GM03348 (cell line): ENCODE measurements at regions not wholly inside any gene's neighbourhood (a gene's known extent, or its start where the extent isn't known, plus 50 kb on each side); places are given as distances from the start of the nearest gene placed in this dataset.
A peak's percentile ranks its signal among the peaks of the same experiment; 100 is the strongest.

Experiments used
- DNase-seq: peaks from one replicate; pipeline ENCODE4 v3.0.0; 2012; ENCODE audit warnings: low spot score

DNA sequence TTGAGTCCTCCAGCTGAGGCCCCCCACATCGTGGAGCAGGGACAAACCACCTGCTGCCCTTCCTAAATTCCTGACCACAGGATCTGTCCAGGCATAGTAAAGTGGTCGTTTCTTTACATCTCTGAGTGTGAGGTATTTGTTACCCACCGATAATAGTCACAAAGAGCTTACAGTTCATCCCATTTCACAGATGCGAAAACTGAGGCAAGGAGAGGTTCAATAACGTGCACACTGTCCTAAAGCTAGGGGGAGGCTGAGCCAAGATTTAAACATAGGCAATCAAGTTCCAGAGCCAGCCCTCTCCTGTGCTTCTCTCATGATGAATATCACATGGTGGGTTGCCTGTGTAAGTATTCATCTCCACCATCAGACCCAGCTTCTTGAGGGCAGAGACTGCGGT lies 135.4 kb downstream of the CCT6B start:
- no peak for DNase-seq

- DNase-seq, result no peak
Measured at GRCh38 chr17:34825102-34825501, 136.2 kb downstream of the CCT6B start.

- no peak for DNase-seq
Measured at GRCh38 chr17:34823023-34823422, 138.2 kb downstream of the CCT6B start.

- no peak for DNase-seq
Measured at GRCh38 chr17:34822007-34822739, 139.1 kb downstream of the CCT6B start.

DNA sequence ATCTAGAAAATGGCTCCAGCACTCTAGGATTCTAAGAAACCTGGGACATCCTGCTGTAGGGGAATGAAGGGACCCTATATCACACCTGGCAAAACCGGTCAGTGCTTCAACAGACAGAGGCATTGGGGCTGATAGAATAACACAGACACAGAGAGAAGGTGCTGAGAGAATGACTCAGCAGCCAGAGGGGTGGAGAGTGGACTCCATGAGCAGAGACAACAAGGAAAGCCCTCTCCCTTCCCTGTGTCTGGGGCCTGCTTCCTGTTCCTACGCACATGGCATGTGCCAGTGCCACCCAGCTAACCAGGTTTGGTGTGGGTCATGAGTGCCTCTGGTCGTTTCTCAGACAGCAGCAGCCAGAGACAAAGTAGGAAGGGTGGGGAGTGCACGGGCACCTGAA lies 140.3 kb downstream of the CCT6B start:
- DNase-seq, result no peak

GRCh38 chr17:34820248-34820801 lies 140.9 kb downstream of the CCT6B start:
- DNase-seq, result no peak

DNA sequence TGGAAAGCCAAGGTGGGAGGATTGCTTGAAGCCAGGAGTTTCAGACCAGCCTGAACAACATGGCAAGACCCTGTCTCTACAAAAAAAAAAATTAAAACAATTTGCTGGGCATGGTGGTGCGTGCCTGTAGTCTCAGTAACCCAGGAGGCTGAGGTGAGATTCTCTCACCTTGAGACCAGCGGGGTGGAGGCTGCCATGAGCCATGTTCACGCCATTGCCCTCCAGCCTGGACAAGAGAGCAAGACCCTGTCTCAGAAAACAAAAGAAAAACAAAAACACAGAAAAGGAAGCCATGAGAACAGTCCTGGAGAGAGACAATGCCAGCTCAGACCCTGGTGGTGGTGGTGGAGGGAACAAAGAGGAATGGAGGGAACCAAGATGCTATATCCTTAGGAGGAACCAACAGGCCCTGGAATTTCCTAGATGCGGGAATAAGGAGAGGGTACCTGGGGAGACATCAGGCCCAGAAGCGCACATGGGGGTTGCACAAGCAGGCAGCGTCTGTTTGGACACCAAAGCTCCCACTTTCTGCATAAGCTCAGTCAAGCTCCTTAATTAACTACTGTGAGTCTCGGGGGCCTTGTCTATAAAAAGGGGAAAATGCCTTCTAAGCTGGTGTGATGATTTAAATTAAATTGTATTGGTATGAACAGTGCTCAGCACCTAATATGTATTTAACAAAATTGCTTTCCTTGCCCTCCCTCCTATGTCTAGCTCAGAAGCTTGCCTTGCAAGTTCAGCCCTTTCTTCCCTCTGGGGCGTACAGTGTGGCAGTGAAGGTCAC lies 143.8 kb downstream of the CCT6B start:
- no peak for DNase-seq

GRCh38 chr17:34816848-34817247 lies 144.4 kb downstream of the CCT6B start:
- DNase-seq, result no peak

DNA sequence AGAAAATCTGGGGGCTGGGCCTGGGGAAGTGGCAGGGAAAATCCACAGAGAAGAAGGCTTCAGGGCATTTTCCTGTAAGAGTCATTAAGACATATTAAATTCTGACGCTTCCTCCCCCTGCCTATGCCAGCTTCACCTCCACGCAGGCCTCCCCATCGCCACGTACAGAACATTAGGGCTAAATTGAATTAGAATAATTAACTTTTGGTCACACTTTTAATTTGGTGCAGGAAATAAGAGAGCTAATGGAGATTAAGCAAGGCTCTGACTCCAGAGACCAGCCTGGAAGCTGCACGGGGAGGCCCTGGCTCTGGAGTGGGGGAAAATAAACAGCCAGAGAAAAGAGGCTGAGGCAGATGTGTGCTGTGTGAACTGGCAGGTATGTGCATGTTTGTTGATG lies 148.0 kb downstream of the CCT6B start:
- DNase-seq, result no peak

- no peak for DNase-seq
Measured at GRCh38 chr17:34811561-34811960, 149.7 kb downstream of the CCT6B start.

- DNase-seq, result no peak
Measured at GRCh38 chr17:34800661-34801060, 160.6 kb downstream of the CCT6B start.

DNA sequence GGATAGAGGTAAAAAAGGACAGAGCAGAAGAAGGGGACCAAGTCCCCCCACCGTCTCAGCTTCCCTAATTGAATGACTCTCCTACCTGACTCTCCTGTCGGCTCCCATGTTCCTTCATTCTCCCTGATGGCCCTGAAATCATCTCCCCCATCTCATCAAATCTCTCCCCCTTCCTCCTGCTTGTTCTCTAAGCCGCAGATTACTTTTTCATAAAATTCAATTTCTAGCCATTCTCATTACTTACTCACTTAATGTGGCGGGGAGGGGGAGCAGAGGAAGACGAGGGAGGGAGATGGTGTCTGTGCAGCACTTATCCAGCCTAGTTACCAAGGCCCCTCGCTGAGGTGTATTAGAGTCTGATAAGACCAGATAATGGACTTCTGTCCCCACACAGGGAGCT lies 161.5 kb downstream of the CCT6B start:
- no peak for DNase-seq

DNA sequence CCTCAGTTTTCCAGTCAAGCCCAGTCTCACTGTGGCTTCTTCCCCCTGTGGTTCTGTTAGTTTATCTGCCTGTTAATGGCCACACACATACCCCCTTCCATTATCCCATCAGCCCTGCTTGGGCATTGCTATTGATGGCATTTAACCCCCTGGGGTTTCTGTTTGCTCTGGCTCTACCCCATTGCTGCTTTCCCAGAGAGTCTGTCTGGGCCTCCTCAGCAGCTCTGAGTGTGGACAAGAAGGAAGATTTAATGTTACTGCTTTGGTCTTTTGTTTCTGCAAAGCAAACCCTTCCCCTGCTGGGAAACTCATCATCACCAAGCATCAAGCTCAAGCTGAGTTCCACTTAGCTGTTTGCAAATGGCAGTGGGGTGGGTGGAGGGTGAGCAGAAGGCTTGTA lies 162.7 kb downstream of the CCT6B start:
- no peak for DNase-seq

- peak; percentile 70 for DNase-seq
Measured at GRCh38 chr17:34797720-34798119, 163.5 kb downstream of the CCT6B start.

DNA sequence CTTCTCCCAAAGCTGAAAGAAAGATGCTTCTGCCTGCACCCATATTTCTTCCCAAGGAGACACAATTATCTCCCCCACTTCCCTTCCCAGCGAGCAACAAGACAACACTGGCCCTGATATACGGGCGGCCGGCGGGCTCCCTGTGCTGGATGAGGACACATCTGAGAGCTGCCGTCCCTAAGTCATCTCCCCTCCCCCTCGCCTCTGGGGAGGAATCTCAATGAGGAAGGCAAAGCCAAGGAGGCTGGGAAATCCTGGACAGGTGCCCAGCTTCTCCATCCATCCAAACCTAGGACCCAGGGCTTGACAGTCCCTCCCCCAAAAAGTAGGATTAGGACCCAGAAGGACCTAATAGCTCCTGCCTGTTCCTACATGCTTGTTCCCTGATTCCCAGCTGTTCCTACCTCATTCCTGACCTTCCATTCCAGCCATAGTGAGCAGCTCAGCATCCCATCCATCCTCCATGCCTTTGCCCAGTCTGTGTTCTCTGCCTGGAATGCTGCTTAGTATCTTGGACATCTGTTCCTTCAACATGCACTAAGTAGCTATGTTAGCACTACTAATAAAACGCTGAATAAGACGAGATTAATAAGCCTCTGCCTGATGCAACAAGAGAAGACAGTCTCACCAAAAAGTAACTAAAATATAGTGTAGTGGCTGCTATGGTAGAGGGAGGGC lies 167.9 kb downstream of the CCT6B start:
- no peak for DNase-seq

GRCh38 chr17:34788696-34789095 lies 172.6 kb downstream of the CCT6B start:
- no peak for DNase-seq

DNA sequence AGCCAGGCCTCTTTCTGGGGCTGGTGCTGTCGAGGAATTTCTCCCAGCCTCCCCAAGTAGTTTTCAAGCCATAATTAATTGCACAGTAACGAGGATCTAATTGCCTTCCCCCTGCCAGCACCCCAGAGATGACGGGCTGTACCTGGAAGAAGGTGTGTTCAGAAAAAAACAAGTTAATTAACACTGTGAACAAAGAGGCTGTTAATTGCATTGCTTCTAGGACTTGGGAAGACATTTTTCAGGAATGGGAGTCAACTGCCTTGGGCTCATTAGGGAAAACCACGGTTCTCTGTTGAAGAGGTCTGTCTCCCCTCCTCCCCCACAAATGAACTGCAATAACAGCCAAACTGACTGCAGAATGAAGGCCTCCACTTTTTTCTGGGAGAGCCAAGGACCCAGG lies 176.7 kb downstream of the CCT6B start:
- no peak for DNase-seq

DNA sequence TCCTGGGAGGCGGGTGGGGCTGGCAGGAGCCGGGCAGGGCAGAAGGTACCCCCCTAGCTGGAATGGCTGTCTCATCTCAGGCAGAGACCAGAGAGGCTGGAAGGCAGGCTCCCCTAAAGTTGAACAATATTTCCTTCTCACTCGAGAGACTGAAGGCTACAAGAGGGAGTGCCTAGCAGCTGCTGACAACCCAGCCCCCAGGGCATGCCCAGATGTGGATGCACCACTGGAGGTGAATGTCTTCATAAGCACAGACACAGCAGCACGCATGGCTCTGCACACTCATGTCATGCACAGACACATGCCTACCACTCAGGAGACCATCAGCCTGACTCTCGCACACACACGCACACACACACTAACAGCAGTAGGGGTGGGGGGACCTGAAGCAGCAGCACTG lies 179.0 kb downstream of the CCT6B start:
- DNase-seq, result no peak

GRCh38 chr17:34781571-34782108 lies 179.6 kb downstream of the CCT6B start:
- DNase-seq, result peak; percentile 30

- DNase-seq, result no peak
Measured at GRCh38 chr17:34781071-34781470, 180.2 kb downstream of the CCT6B start.

- no peak for DNase-seq
Measured at GRCh38 chr17:34780438-34780837, 180.8 kb downstream of the CCT6B start.
